HepG2 (cell line): ENCODE measurements at regions not wholly inside any gene's neighbourhood (a gene's known extent, or its start where the extent isn't known, plus 50 kb on each side); places are given as distances from the start of the nearest gene placed in this dataset.

Source experiments
- BCL6 ChIP-seq: IDR thresholded peaks from 2 replicates; pipeline ENCODE4 v1.6.1; 2016; ENCODE audit warnings: missing genetic modification reagents, missing compliant biosample characterization
- FOXK1 ChIP-seq: sonication (generic); formaldehyde crosslinking; IDR thresholded peaks from 2 replicates; pipeline ENCODE4 v1.4.0; 2020; ENCODE audit warnings: low read depth, missing genetic modification reagents, borderline replicate concordance
- HNRNPL ChIP-seq: fragments of 200-400 bp; formaldehyde crosslinking; IDR thresholded peaks from 2 replicates; pipeline ENCODE4 v1.6.1; 2017; ENCODE audit warnings: mild to moderate bottlenecking, low read depth, low read length
- KDM6A ChIP-seq: IDR thresholded peaks from 2 replicates; pipeline ENCODE4 v1.6.1; 2016; ENCODE audit warnings: low read depth
- KIAA2018 ChIP-seq: sonication (generic); formaldehyde crosslinking; IDR thresholded peaks from 2 replicates; pipeline ENCODE4 v1.5.0; 2020; ENCODE audit warnings: mild to moderate bottlenecking, missing genetic modification reagents, borderline replicate concordance
- NR0B2 ChIP-seq: sonication (generic); formaldehyde crosslinking; IDR thresholded peaks from 2 replicates; pipeline ENCODE4 v1.4.0; 2020; ENCODE audit warnings: mild to moderate bottlenecking, missing genetic modification reagents
- SIN3B ChIP-seq: fragments of 150-350 bp; IDR thresholded peaks from 2 replicates; pipeline ENCODE4 v1.6.1; 2014; ENCODE audit warnings: low read length
- SNAPC4 ChIP-seq: sonication (generic); formaldehyde crosslinking; IDR thresholded peaks from 2 replicates; pipeline ENCODE4 v1.4.0; 2020; ENCODE audit warnings: mild to moderate bottlenecking, missing genetic modification reagents
- ZNF564 ChIP-seq: sonication (generic); formaldehyde crosslinking; IDR thresholded peaks from 2 replicates; pipeline ENCODE4 v1.8.1; 2023; ENCODE audit warnings: mild to moderate bottlenecking, missing genetic modification reagents

GRCh38 chr1:228647523-228648444 is 87.5 kb upstream of the RHOU start (continued):
- TF ChIP-seq KIAA2018 (CRISPR knock-in tag) (no peak), SIN3B (0 out of 2 replicates have a peak, but pooled peaks have one; percentile 13), FOXK1 (CRISPR knock-in tag) (peak; percentile 61; the same call in 1 of the 2 replicates), NR0B2 (CRISPR knock-in tag) (peak; percentile 86), KDM6A (CRISPR knock-in tag) (no peak), ZNF564 (CRISPR knock-in tag) (0 out of 2 replicates have a peak, but pooled peaks have one; percentile 3), HNRNPL (peak; percentile 70; the same call in 1 of the 2 replicates), SNAPC4 (CRISPR knock-in tag) (no peak; the same call in 1 of the 2 replicates), BCL6 (CRISPR knock-in tag) (0 out of 2 replicates have a peak, but pooled peaks have one; percentile 9)
